ENCODE measurements at regions not wholly inside any gene's neighbourhood (a gene's known extent, or its start where the extent isn't known, plus 50 kb on each side); places are given as distances from the start of the nearest gene placed in this dataset.
A peak's percentile ranks its signal among the peaks of the same experiment; 100 is the strongest.

- dilution Hi-C loops (cut with MboI; ENCODE audit: extremely low pct_ligation_motif_present, low sequenced_read_pairs): no loop called here
- no peak overlapping the region for H3K9ac ChIP-seq (replicated peaks; ENCODE audit: extremely low read depth, insufficient read depth, low read length)
These were observed 131.6 kb upstream of the E2F8 start for GRCh38 chr11:19372381-19372780.

GRCh38 chr11:19370100-19370861 is 129.5 kb upstream of the E2F8 start:
- no TSS peak for BruUV-seq (replicated peaks)
- no peaks in the 10 kb centered on the region for H3K9me1 ChIP-seq (replicated peaks; ENCODE audit: control insufficient read depth, extremely low read depth, insufficient read depth, low read length)
- H3K9me3 ChIP-seq (replicated peaks; ENCODE audit: control insufficient read depth, insufficient read depth, low read length): no peaks in the 10 kb centered on the region
- H4K20me1 ChIP-seq (replicated peaks; ENCODE audit: control insufficient read depth, extremely low read depth, insufficient read depth, low read length): no peaks in the 10 kb centered on the region
- dilution Hi-C loops (cut with MboI; ENCODE audit: extremely low pct_ligation_motif_present, low sequenced_read_pairs) (no loop called here), intact Hi-C loops (cut with micrococcal nuclease) (loop anchor here (1.0 to 5.0 kb wide), 10 partner anchors 25 to 743 kb away; no protein-coding TSS in a partner anchor)
- CTCF ChIA-PET: interaction anchor here (0.6 to 4.1 kb wide), 7 partner anchors 14 to 248 kb away, joined by 3 to 21 read pairs (median 3); no protein-coding TSS in a partner anchor
- peak overlapping the region in 1 of 3 experiments; percentile 28 for H3K4me3 ChIP-seq (replicated peaks in 1 of 3; ENCODE audit: insufficient read depth in 1 of 3, low read depth in 1 of 3, low read length in 3 of 3)
- peaks cover 83% of the 10 kb centered on the region for H3K4me1 ChIP-seq (ENCODE audit: control insufficient read depth, extremely low read depth, insufficient read depth, low read length)
- POLR2A ChIA-PET: interaction anchor here (2.0 kb wide), 1 partner anchor 24 kb away, joined by 7 read pairs; no protein-coding TSS in a partner anchor
- FAIRE-seq: peak; percentile 93
- H2AFZ ChIP-seq (ENCODE audit: low read depth, low read length): peak overlapping the region; percentile 79
- DNase-seq (ENCODE audit: low read depth, low spot score): peak; percentile 94
- H3K79me2 ChIP-seq (ENCODE audit: control insufficient read depth, insufficient read depth, low read length): no peaks in the 10 kb centered on the region
- peak overlapping the region; percentile 74 for H3K4me2 ChIP-seq (ENCODE audit: insufficient read depth, low read length)
- H3K36me3 ChIP-seq (ENCODE audit: control insufficient read depth in 2 of 2, extremely low read depth in 1 of 2, insufficient read depth in 2 of 2, low read length in 2 of 2): no peaks in the 10 kb centered on the region
- no peaks in the 10 kb centered on the region for H3K27me3 ChIP-seq (ENCODE audit: control insufficient read depth in 2 of 2, insufficient read depth in 2 of 2, low read length in 2 of 2)
- peak overlapping the region; percentile 64 for H3K9ac ChIP-seq (replicated peaks; ENCODE audit: extremely low read depth, insufficient read depth, low read length)
- peak overlapping the region; percentile 91 for H3K27ac ChIP-seq (ENCODE audit: insufficient read depth, low read depth, low read length)
- TF ChIP-seq JUN (IDR thresholded peaks at IDR 0.05; ENCODE audit: borderline replicate concordance, insufficient read depth, insufficient read length, low read depth): peak; percentile 62
- no peak for TF ChIP-seq MYC (IDR thresholded peaks at IDR 0.05; ENCODE audit: low read depth, low read length)
- no peak for TF ChIP-seq FOS (IDR thresholded peaks at IDR 0.05; ENCODE audit: borderline replicate concordance, insufficient read depth, low read length)
- TF ChIP-seq EZH2 (IDR thresholded peaks at IDR 0.05; ENCODE audit: borderline replicate concordance, low read depth, low read length, severe bottlenecking): no peak
- peak; percentile 45 for TF ChIP-seq POLR2AphosphoS5 (IDR thresholded peaks at IDR 0.05; ENCODE audit: insufficient read depth, low read depth, low read length)
- TF ChIP-seq, protein P1, sequence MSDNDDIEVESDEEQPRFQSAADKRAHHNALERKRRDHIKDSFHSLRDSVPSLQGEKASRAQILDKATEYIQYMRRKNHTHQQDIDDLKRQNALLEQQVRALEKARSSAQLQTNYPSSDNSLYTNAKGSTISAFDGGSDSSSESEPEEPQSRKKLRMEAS (IDR thresholded peaks at IDR 0.05; ENCODE audit: insufficient read depth, insufficient read length): peak; percentile 83
- TF ChIP-seq, protein P2, sequence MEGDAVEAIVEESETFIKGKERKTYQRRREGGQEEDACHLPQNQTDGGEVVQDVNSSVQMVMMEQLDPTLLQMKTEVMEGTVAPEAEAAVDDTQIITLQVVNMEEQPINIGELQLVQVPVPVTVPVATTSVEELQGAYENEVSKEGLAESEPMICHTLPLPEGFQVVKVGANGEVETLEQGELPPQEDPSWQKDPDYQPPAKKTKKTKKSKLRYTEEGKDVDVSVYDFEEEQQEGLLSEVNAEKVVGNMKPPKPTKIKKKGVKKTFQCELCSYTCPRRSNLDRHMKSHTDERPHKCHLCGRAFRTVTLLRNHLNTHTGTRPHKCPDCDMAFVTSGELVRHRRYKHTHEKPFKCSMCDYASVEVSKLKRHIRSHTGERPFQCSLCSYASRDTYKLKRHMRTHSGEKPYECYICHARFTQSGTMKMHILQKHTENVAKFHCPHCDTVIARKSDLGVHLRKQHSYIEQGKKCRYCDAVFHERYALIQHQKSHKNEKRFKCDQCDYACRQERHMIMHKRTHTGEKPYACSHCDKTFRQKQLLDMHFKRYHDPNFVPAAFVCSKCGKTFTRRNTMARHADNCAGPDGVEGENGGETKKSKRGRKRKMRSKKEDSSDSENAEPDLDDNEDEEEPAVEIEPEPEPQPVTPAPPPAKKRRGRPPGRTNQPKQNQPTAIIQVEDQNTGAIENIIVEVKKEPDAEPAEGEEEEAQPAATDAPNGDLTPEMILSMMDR (IDR thresholded peaks at IDR 0.05; ENCODE audit: extremely low read depth in 1 of 2, insufficient read depth in 1 of 2, low read depth in 1 of 2, low read length in 2 of 2): no peak
- TF ChIP-seq POLR2A (IDR thresholded peaks at IDR 0.05; ENCODE audit: low read depth, low read length): no peak
- peak; percentile 49 for TF ChIP-seq GATA2 (IDR thresholded peaks at IDR 0.05; ENCODE audit: insufficient read depth, insufficient read length, low read depth, low read length)

More at GRCh38 chr11:19372381-19372780, 131.6 kb upstream of the E2F8 start:
- ChIA-PET CTCF (interaction anchor here (0.7 to 1.4 kb wide), 2 partner anchors 183 to 302 kb away, joined by 4 read pairs; no protein-coding TSS in a partner anchor), POLR2A (no interaction called here)
- H2AFZ ChIP-seq (ENCODE audit: low read depth, low read length): no peak overlapping the region
- no peak overlapping the region for H3K4me2 ChIP-seq (ENCODE audit: insufficient read depth, low read length)
- peaks cover 62% of the 10 kb centered on the region for H3K4me1 ChIP-seq (ENCODE audit: control insufficient read depth, extremely low read depth, insufficient read depth, low read length)
- intact Hi-C loops (cut with micrococcal nuclease): loop anchor here (5.0 kb wide), 2 partner anchors 225 to 650 kb away; no protein-coding TSS in a partner anchor
- no peaks in the 10 kb centered on the region for H3K79me2 ChIP-seq (ENCODE audit: control insufficient read depth, insufficient read depth, low read length)
- H3K27ac ChIP-seq (ENCODE audit: insufficient read depth, low read depth, low read length): no peak overlapping the region
- TF ChIP-seq, protein P1 (IDR thresholded peaks at IDR 0.05; ENCODE audit: insufficient read depth, insufficient read length): no peak
- TF ChIP-seq MYC (IDR thresholded peaks at IDR 0.05; ENCODE audit: low read depth, low read length): no peak
- no peak for TF ChIP-seq EZH2 (IDR thresholded peaks at IDR 0.05; ENCODE audit: borderline replicate concordance, low read depth, low read length, severe bottlenecking)
- no peak for TF ChIP-seq GATA2 (IDR thresholded peaks at IDR 0.05; ENCODE audit: insufficient read depth, insufficient read length, low read depth, low read length)
- no peaks in the 10 kb centered on the region for H3K9me1 ChIP-seq (replicated peaks; ENCODE audit: control insufficient read depth, extremely low read depth, insufficient read depth, low read length)
- no peaks in the 10 kb centered on the region for H3K9me3 ChIP-seq (replicated peaks; ENCODE audit: control insufficient read depth, insufficient read depth, low read length)
- DNase-seq (ENCODE audit: low read depth, low spot score): no peak
- H4K20me1 ChIP-seq (replicated peaks; ENCODE audit: control insufficient read depth, extremely low read depth, insufficient read depth, low read length): no peaks in the 10 kb centered on the region
- no peaks in the 10 kb centered on the region for H3K27me3 ChIP-seq (ENCODE audit: control insufficient read depth in 2 of 2, insufficient read depth in 2 of 2, low read length in 2 of 2)
- FAIRE-seq: no peak
- H3K36me3 ChIP-seq (ENCODE audit: control insufficient read depth in 2 of 2, extremely low read depth in 1 of 2, insufficient read depth in 2 of 2, low read length in 2 of 2): no peaks in the 10 kb centered on the region
- H3K4me3 ChIP-seq (replicated peaks in 1 of 3; ENCODE audit: insufficient read depth in 1 of 3, low read depth in 1 of 3, low read length in 3 of 3): no peak overlapping the region
- no TSS peak for BruUV-seq (replicated peaks)

Measured in endothelial cell of umbilical vein (primary cell).